Fibroblast of lung (primary cell): ENCODE measurements at regions not wholly inside any gene's neighbourhood (a gene's known extent, or its start where the extent isn't known, plus 50 kb on each side); places are given as distances from the start of the nearest gene placed in this dataset.

Source experiments
- EZH2 ChIP-seq: IDR thresholded peaks from 2 replicates; pipeline ENCODE4 v1.5.1; 2012; ENCODE audit warnings: low read length, control low read depth, mild to moderate bottlenecking; ENCODE audit errors: missing control alignments
- TF ChIP-seq, protein P1 (sequence below), 2 donors: IDR thresholded peaks in 1 of 2; conservative IDR thresholded peaks in 1 of 2; 1 replicate in 1 of 2; 2 replicates in 1 of 2; pipeline ENCODE4 v1.5.1; 2011 to 2012; ENCODE audit warnings: low read length in 2 of 2, control low read depth in 1 of 2, inconsistent platforms in 1 of 2, low read depth in 1 of 2, mild to moderate bottlenecking in 1 of 2

DNA sequence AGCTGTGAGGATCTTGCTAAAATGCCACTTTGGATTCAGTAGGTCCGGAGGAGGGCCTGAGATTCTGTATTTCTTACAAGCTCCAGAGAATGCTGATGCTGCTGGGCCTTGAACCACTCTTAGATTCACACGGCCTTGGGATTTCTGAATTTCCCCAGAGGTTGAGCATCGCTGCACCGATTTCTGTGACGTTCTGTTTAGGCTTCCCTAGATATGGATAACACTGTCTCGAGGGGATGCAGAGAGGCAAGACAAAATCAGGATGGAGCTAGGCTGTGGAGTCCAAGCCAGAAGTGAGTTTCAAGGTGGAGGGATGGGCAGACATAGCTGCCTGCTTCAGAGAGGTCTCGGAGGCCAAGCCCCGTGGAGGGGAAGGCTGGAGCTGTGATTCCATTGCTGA is 415.9 kb upstream of the PROX1 start:
- TF ChIP-seq, protein P1, sequence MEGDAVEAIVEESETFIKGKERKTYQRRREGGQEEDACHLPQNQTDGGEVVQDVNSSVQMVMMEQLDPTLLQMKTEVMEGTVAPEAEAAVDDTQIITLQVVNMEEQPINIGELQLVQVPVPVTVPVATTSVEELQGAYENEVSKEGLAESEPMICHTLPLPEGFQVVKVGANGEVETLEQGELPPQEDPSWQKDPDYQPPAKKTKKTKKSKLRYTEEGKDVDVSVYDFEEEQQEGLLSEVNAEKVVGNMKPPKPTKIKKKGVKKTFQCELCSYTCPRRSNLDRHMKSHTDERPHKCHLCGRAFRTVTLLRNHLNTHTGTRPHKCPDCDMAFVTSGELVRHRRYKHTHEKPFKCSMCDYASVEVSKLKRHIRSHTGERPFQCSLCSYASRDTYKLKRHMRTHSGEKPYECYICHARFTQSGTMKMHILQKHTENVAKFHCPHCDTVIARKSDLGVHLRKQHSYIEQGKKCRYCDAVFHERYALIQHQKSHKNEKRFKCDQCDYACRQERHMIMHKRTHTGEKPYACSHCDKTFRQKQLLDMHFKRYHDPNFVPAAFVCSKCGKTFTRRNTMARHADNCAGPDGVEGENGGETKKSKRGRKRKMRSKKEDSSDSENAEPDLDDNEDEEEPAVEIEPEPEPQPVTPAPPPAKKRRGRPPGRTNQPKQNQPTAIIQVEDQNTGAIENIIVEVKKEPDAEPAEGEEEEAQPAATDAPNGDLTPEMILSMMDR (conservative IDR thresholded peaks at IDR 0.05 in 1 of 2, IDR thresholded peaks at IDR 0.05 in 1 of 2; ENCODE audit: low read depth in 1 of 2, low read length in 2 of 2), result no peak
- no peak for TF ChIP-seq EZH2
